Endothelial cell of umbilical vein (primary cell): ENCODE measurements at regions not wholly inside any gene's neighbourhood (a gene's known extent, or its start where the extent isn't known, plus 50 kb on each side); places are given as distances from the start of the nearest gene placed in this dataset.

ENCODE experiments used
- BruUV-seq: library from RNA; stranded (reverse); fragments of 400-500 nt; replicated peaks from 2 replicates; lab custom pipeline; 2021; lab: Mats Ljungman, UMichigan
- CTCF ChIA-PET: fragments of 300-600, 350-600 bp; sonication (Branson Sonifier 250); formaldehyde crosslinking; loops from one replicate; lab custom pipeline; 2021; ENCODE audit warnings: antibody characterized with exemption, inconsistent platforms; lab: Charles Lee
- POLR2A ChIA-PET: fragments of 300-600, 350-600 bp; sonication (Branson Sonifier 250); formaldehyde crosslinking; loops from one replicate; lab custom pipeline; 2021; ENCODE audit warnings: antibody characterized with exemption, inconsistent platforms; lab: Charles Lee
- DNase-seq: peaks from one replicate; pipeline ENCODE4 v3.0.0-alpha.2; 2011; ENCODE audit warnings: low read depth, low spot score
- FAIRE-seq: peaks from 2 replicates; lab custom pipeline; 2011; peaks lifted over from hg19 to GRCh38; lab: Jason Lieb, UNC
- H2AFZ ChIP-seq: 2 replicates; pipeline ENCODE4 v1.6.0; 2012; ENCODE audit warnings: low read depth, low read length, control low read depth, inconsistent platforms
- H3K27ac ChIP-seq: 2 replicates; pipeline ENCODE4 v1.5.1; 2011; ENCODE audit warnings: low read depth, mild to moderate bottlenecking, control low read depth, low read length, moderate library complexity; ENCODE audit not compliant: insufficient read depth
- H3K27me3 ChIP-seq, 2 experiments: 2 replicates each; pipeline versions ENCODE4 v1.6.0 to v1.6.1; 2011; ENCODE audit warnings: low read length in 2 of 2, mixed read lengths in 1 of 2; ENCODE audit not compliant: control insufficient read depth in 2 of 2, insufficient read depth in 2 of 2
- H3K36me3 ChIP-seq, 2 experiments: 2 replicates in 1 of 2; 3 replicates in 1 of 2; pipeline ENCODE4 v1.5.1; 2011; ENCODE audit warnings: low read length in 2 of 2, mild to moderate bottlenecking in 1 of 2, moderate library complexity in 1 of 2; ENCODE audit not compliant: control insufficient read depth in 2 of 2, insufficient read depth in 2 of 2; ENCODE audit errors: extremely low read depth in 1 of 2
- H3K4me1 ChIP-seq: 3 replicates; pipeline ENCODE4 v1.5.1; 2011; ENCODE audit warnings: mild to moderate bottlenecking, low read length; ENCODE audit not compliant: control insufficient read depth, insufficient read depth; ENCODE audit errors: extremely low read depth
- H3K4me2 ChIP-seq: 2 replicates; pipeline ENCODE4 v1.6.1; 2011; ENCODE audit warnings: low read length, control low read depth, mixed read lengths; ENCODE audit not compliant: insufficient read depth
- H3K4me3 ChIP-seq, 3 experiments: fragments of 200-600 bp in 1 of 3; sonication (generic), shearing (Covaris generic) in 1 of 3; replicated peaks in 1 of 3; 2 replicates each; pipeline ENCODE4 v1.5.1; 2011 to 2016; ENCODE audit warnings: control low read depth in 3 of 3, low read length in 3 of 3, mild to moderate bottlenecking in 2 of 3, inconsistent platforms in 1 of 3, low read depth in 1 of 3, moderate library complexity in 1 of 3; ENCODE audit not compliant: insufficient read depth in 1 of 3
- H3K79me2 ChIP-seq: 2 replicates; pipeline ENCODE4 v1.6.0; 2012; ENCODE audit warnings: low read length, inconsistent platforms; ENCODE audit not compliant: control insufficient read depth, insufficient read depth
- H3K9ac ChIP-seq: replicated peaks from 2 replicates; pipeline ENCODE3; 2011; ENCODE audit warnings: low read length, control low read depth; ENCODE audit not compliant: insufficient read depth; ENCODE audit errors: extremely low read depth
- H3K9me1 ChIP-seq: replicated peaks from 3 replicates; pipeline ENCODE4 v1.6.0; 2011; ENCODE audit warnings: mild to moderate bottlenecking, low read length; ENCODE audit not compliant: control insufficient read depth, insufficient read depth; ENCODE audit errors: extremely low read depth
- H3K9me3 ChIP-seq: replicated peaks from 2 replicates; pipeline ENCODE4 v1.5.1; 2012; ENCODE audit warnings: low read length, inconsistent platforms; ENCODE audit not compliant: control insufficient read depth, insufficient read depth
- H4K20me1 ChIP-seq: replicated peaks from 2 replicates; pipeline ENCODE3; 2011; ENCODE audit warnings: mild to moderate bottlenecking, low read length; ENCODE audit not compliant: control insufficient read depth, insufficient read depth; ENCODE audit errors: extremely low read depth
- CTCF ChIP-seq, 2 donors: IDR thresholded peaks; 1 replicate in 1 of 2; 2 replicates in 1 of 2; pipeline ENCODE4 v1.5.1; 2011; ENCODE audit warnings: low read length in 2 of 2, mild to moderate bottlenecking in 2 of 2, moderate library complexity in 2 of 2, control low read depth in 1 of 2, inconsistent platforms in 1 of 2, low read depth in 1 of 2; ENCODE audit not compliant: insufficient read depth in 1 of 2; ENCODE audit errors: extremely low read depth in 1 of 2
- EZH2 ChIP-seq: IDR thresholded peaks from 2 replicates; pipeline ENCODE4 v1.6.1; 2012; ENCODE audit warnings: borderline replicate concordance, low read depth, mild to moderate bottlenecking, moderate library complexity, low read length, inconsistent platforms; ENCODE audit not compliant: severe bottlenecking
- FOS ChIP-seq: IDR thresholded peaks from 2 replicates; pipeline ENCODE4 v1.6.1; 2011; ENCODE audit warnings: mild to moderate bottlenecking, low read length, moderate library complexity, borderline replicate concordance; ENCODE audit not compliant: insufficient read depth
- GATA2 ChIP-seq: IDR thresholded peaks from 2 replicates; pipeline ENCODE4 v1.7.0; 2011; ENCODE audit warnings: low read depth, mild to moderate bottlenecking, moderate library complexity, mixed read lengths, low read length; ENCODE audit not compliant: insufficient read length, insufficient read depth
- JUN ChIP-seq: IDR thresholded peaks from 2 replicates; pipeline ENCODE4 v1.6.1; 2011; ENCODE audit warnings: borderline replicate concordance, low read depth; ENCODE audit not compliant: insufficient read length, insufficient read depth
- MAX ChIP-seq: IDR thresholded peaks from 2 replicates; pipeline ENCODE4 v1.6.1; 2011; ENCODE audit not compliant: insufficient read depth, insufficient read length
- MYC ChIP-seq: IDR thresholded peaks from one replicate; pipeline ENCODE4 v1.6.1; 2011; ENCODE audit warnings: mild to moderate bottlenecking, low read depth, low read length
- POLR2A ChIP-seq: IDR thresholded peaks from 2 replicates; pipeline ENCODE4 v1.6.1; 2012; ENCODE audit warnings: low read depth, mild to moderate bottlenecking, control low read depth, low read length
- POLR2AphosphoS5 ChIP-seq: IDR thresholded peaks from 2 replicates; pipeline ENCODE4 v1.6.1; 2012; ENCODE audit warnings: low read depth, mild to moderate bottlenecking, control low read depth, low read length, moderate library complexity; ENCODE audit not compliant: insufficient read depth
- dilution Hi-C: fragments of 300-500 bp; cut with MboI; formaldehyde crosslinking; loops from one replicate; pipeline ENCODE4 v1.15.0; 2019; ENCODE audit warnings: low sequenced_read_pairs; ENCODE audit not compliant: extremely low pct_ligation_motif_present
- intact Hi-C: fragments of 100-400 bp; cut with micrococcal nuclease; formaldehyde crosslinking; loops from one replicate; pipeline ENCODE4 v1.10.0; 2022

- no peak for FAIRE-seq
- Histone ChIP-seq H4K20me1 (no peaks in the 10 kb centered on the region), H3K27ac (no peak overlapping the region), H3K27me3 (no peaks in the 10 kb centered on the region), H3K9me3 (no peaks in the 10 kb centered on the region), H3K4me1 (no peaks in the 10 kb centered on the region), H3K9ac (no peak overlapping the region), H3K4me2 (no peak overlapping the region), H3K36me3 (no peaks in the 10 kb centered on the region), H3K9me1 (no peaks in the 10 kb centered on the region), H2AFZ (no peak overlapping the region), H3K79me2 (no peaks in the 10 kb centered on the region), H3K4me3 (no peak overlapping the region)
- POLR2A ChIA-PET: no interaction called here
- BruUV-seq: no TSS peak
- CTCF ChIA-PET: no interaction called here
- dilution Hi-C loops: no loop called here
- no peak for TF ChIP-seq GATA2
- TF ChIP-seq CTCF (IDR thresholded peaks at IDR 0.05; ENCODE audit: extremely low read depth in 1 of 2, insufficient read depth in 1 of 2, low read depth in 1 of 2, low read length in 2 of 2): no peak
- no peak for TF ChIP-seq MYC
- no peak for TF ChIP-seq POLR2A
- TF ChIP-seq POLR2AphosphoS5: no peak
- TF ChIP-seq MAX: no peak
- TF ChIP-seq JUN: no peak
- TF ChIP-seq EZH2: no peak
- TF ChIP-seq FOS: no peak
- no peak for DNase-seq
- intact Hi-C loops: no loop called here
These were observed 339.4 kb upstream of the PHF14 start for GRCh38 chr7:10634239-10634638.
